ENCODE measurements at regions not wholly inside any gene's neighbourhood (a gene's known extent, or its start where the extent isn't known, plus 50 kb on each side); places are given as distances from the start of the nearest gene placed in this dataset.

- ATAC-seq (no peak), DNase-seq (ENCODE audit: low read depth in 1 of 2, low spot score in 1 of 2) (no peak), FAIRE-seq (no peak)
- Histone ChIP-seq H3K4me2 (no peak overlapping the region), H3K4me3 (no peak overlapping the region), H3K4me1 (no peaks in the 10 kb centered on the region), H3K27ac (no peak overlapping the region), H3K9me3 (no peaks in the 10 kb centered on the region)
- WGBS (ENCODE audit: missing lambda C conversion rate), result 13% methylated on average over 2 of the region's 2 CpGs
- no peak for TF ChIP-seq CHD2 (IDR thresholded peaks at IDR 0.05; ENCODE audit: low read length, partially characterized antibody)
- TF ChIP-seq ZNF302 (CRISPR knock-in tag; IDR thresholded peaks at IDR 0.05), result no peak
- TF ChIP-seq RCOR1 (IDR thresholded peaks at IDR 0.05; ENCODE audit: low read depth, low read length), result no peak
- TF ChIP-seq MYC (IDR thresholded peaks at IDR 0.05; ENCODE audit: borderline replicate concordance, low read length), result no peak
- no peak for TF ChIP-seq PHF8 (IDR thresholded peaks at IDR 0.05; ENCODE audit: borderline replicate concordance, low read depth)
- no peak for TF ChIP-seq FOXS1 (CRISPR knock-in tag; IDR thresholded peaks at IDR 0.05)
- no peak for TF ChIP-seq FOSL2 (IDR thresholded peaks at IDR 0.05)
- TF ChIP-seq FOSL2 (CRISPR knock-in tag; IDR thresholded peaks at IDR 0.05), result no peak
- TF ChIP-seq FOSB (CRISPR knock-in tag; IDR thresholded peaks at IDR 0.05), result no peak
- no peak for TF ChIP-seq ELK1 (IDR thresholded peaks at IDR 0.05; ENCODE audit: low read depth, low read length)
- TF ChIP-seq BCL3 (IDR thresholded peaks at IDR 0.05), result no peak
- no peak for TF ChIP-seq NPAS2 (CRISPR knock-in tag; IDR thresholded peaks at IDR 0.05; ENCODE audit: borderline replicate concordance)
- no peak for TF ChIP-seq ESRRA (IDR thresholded peaks at IDR 0.05; ENCODE audit: borderline replicate concordance, low read length)
- TF ChIP-seq ZFP36 (IDR thresholded peaks at IDR 0.05; ENCODE audit: borderline replicate concordance, partially characterized antibody), result no peak
- no peak for TF ChIP-seq SMC3 (IDR thresholded peaks at IDR 0.05)
- TF ChIP-seq EP300 (IDR thresholded peaks at IDR 0.05), result no peak
- no peak for TF ChIP-seq JUNB (IDR thresholded peaks at IDR 0.05)
- no peak for TF ChIP-seq USF2 (IDR thresholded peaks at IDR 0.05)
- TF ChIP-seq EHMT2 (IDR thresholded peaks at IDR 0.05; ENCODE audit: low read depth), result no peak
- CTCF ChIA-PET, result no interaction called here
- POLR2A ChIA-PET, result no interaction called here
Observed at GRCh38 chr7:117937753-117938483, 64.7 kb upstream of the CTTNBP2 start.

GRCh38 chr7:117941138-117941810 is 68.0 kb upstream of the CTTNBP2 start:
- TF ChIP-seq RFX5 (IDR thresholded peaks at IDR 0.05) (no peak), EP300 (IDR thresholded peaks at IDR 0.05) (no peak), BCL3 (IDR thresholded peaks at IDR 0.05) (no peak), CTCF (IDR thresholded peaks at IDR 0.05) (no peak), CBX2 (IDR thresholded peaks at IDR 0.05; ENCODE audit: borderline replicate concordance, low read depth) (no peak), ATOH8 (CRISPR knock-in tag; IDR thresholded peaks at IDR 0.05; ENCODE audit: low read depth) (no peak)
- no peak overlapping the region for H3K4me2 ChIP-seq
- POLR2A ChIA-PET, result no interaction called here
- CTCF ChIA-PET, result no interaction called here
- no peak overlapping the region for H3K27ac ChIP-seq
- H3K4me1 ChIP-seq, result no peaks in the 10 kb centered on the region
- no peak for DNase-seq (ENCODE audit: low read depth in 1 of 2, low spot score in 1 of 2)
- no peak overlapping the region for H3K4me3 ChIP-seq
- FAIRE-seq, result no peak
- no peaks in the 10 kb centered on the region for H3K9me3 ChIP-seq
- ATAC-seq, result no peak
- 68% methylated on average over 4 of the region's 4 CpGs for WGBS (ENCODE audit: missing lambda C conversion rate)

Data from A549 (cell line).